OCI-LY3 (cell line): ENCODE measurements at regions not wholly inside any gene's neighbourhood (a gene's known extent, or its start where the extent isn't known, plus 50 kb on each side); places are given as distances from the start of the nearest gene placed in this dataset.

ENCODE experiments used
- H2AFZ ChIP-seq: fragments of 200-600, 300-600 bp; shearing (Covaris generic); 2 replicates; pipeline ENCODE4 v1.6.0; 2014; ENCODE audit warnings: antibody characterized with exemption, low read depth, low read length
- H3K27ac ChIP-seq: fragments of 200-600, 300-600 bp; sonication (generic); 2 replicates; pipeline ENCODE4 v1.5.1; 2014; ENCODE audit warnings: mild to moderate bottlenecking, low read length, moderate library complexity, mixed read lengths
- H3K27me3 ChIP-seq: fragments of 200-600, 300-600 bp; sonication (generic); 2 replicates; pipeline ENCODE4 v1.6.1; 2014; ENCODE audit warnings: low read depth, low read length, mixed read lengths
- H3K36me3 ChIP-seq: fragments of 200-600, 300-600 bp; sonication (generic); replicated peaks from 2 replicates; pipeline ENCODE3; 2014; ENCODE audit warnings: low read depth, low read length, mixed read lengths
- H3K4me1 ChIP-seq: fragments of 300-600, 200-600 bp; sonication (generic); 2 replicates; pipeline ENCODE4 v1.6.1; 2014; ENCODE audit warnings: low read length, mixed read lengths
- H3K4me2 ChIP-seq: fragments of 200-600, 300-600 bp; sonication (generic); 2 replicates; pipeline ENCODE4 v1.6.1; 2014; ENCODE audit warnings: low read length, mixed read lengths
- H3K4me3 ChIP-seq: fragments of 300-600, 200-600 bp; sonication (generic); 2 replicates; pipeline ENCODE4 v1.5.1; 2014; ENCODE audit warnings: antibody characterized with exemption, mild to moderate bottlenecking, low read length, moderate library complexity
- H3K79me2 ChIP-seq: fragments of 300-600, 200-600 bp; shearing (Covaris generic); 2 replicates; pipeline ENCODE4 v1.6.1; 2014; ENCODE audit warnings: mild to moderate bottlenecking, low read length, mixed read lengths
- H3K9ac ChIP-seq: fragments of 300-600, 200-600 bp; shearing (Covaris generic); 2 replicates; pipeline ENCODE4 v1.6.0; 2014; ENCODE audit warnings: mild to moderate bottlenecking, low read length, moderate library complexity
- H3K9me3 ChIP-seq: fragments of 200-600, 300-600 bp; shearing (Covaris generic); 2 replicates; pipeline ENCODE4 v1.6.1; 2014; ENCODE audit warnings: low read length, mixed read lengths; ENCODE audit not compliant: insufficient read depth
- H4K20me1 ChIP-seq: fragments of 200-600, 300-600 bp; sonication (generic); 2 replicates; pipeline ENCODE4 v1.6.1; 2016; ENCODE audit warnings: low read length, mixed read lengths; ENCODE audit not compliant: insufficient read depth
- CTCF ChIP-seq: fragments of 200-600, 300-600 bp; sonication (generic); IDR thresholded peaks from 2 replicates; pipeline ENCODE4 v1.5.1; 2014; ENCODE audit warnings: antibody characterized with exemption, low read length, low read depth
- EZH2phosphoT487 ChIP-seq: fragments of 200-600 bp; shearing (Covaris generic); IDR thresholded peaks from 2 replicates; pipeline ENCODE4 v1.6.1; 2018; ENCODE audit warnings: antibody characterized with exemption, mixed run types, low read depth

GRCh38 chr2:30030361-30030760, 109.0 kb upstream of the ALK start:
- H3K4me3 ChIP-seq = no peak overlapping the region
- H2AFZ ChIP-seq = no peak overlapping the region
- no peak overlapping the region for H3K4me2 ChIP-seq
- H3K79me2 ChIP-seq = no peaks in the 10 kb centered on the region
- H3K27ac ChIP-seq = no peak overlapping the region
- peaks cover 36% of the 10 kb centered on the region for H3K27me3 ChIP-seq
- TF ChIP-seq EZH2phosphoT487 (no peak), CTCF (no peak)
- H3K9me3 ChIP-seq = no peaks in the 10 kb centered on the region
- H4K20me1 ChIP-seq = no peaks in the 10 kb centered on the region
- no peaks in the 10 kb centered on the region for H3K36me3 ChIP-seq
- no peaks in the 10 kb centered on the region for H3K4me1 ChIP-seq
- H3K9ac ChIP-seq = no peak overlapping the region

GRCh38 chr2:30031184-30031583, 109.8 kb upstream of the ALK start:
- H2AFZ ChIP-seq = no peak overlapping the region

GRCh38 chr2:30034052-30034775, 112.6 kb upstream of the YPEL5 start:
- Histone ChIP-seq H3K79me2 (no peaks in the 10 kb centered on the region), H4K20me1 (no peaks in the 10 kb centered on the region), H3K27me3 (peaks cover 30% of the 10 kb centered on the region), H3K4me1 (no peaks in the 10 kb centered on the region), H3K9ac (no peak overlapping the region), H3K4me3 (no peak overlapping the region), H3K27ac (no peak overlapping the region), H3K4me2 (no peak overlapping the region), H3K36me3 (no peaks in the 10 kb centered on the region), H2AFZ (no peak overlapping the region), H3K9me3 (no peaks in the 10 kb centered on the region)
- TF ChIP-seq EZH2phosphoT487 (no peak), CTCF (no peak)

More at GRCh38 chr2:30031184-30031583, 109.8 kb upstream of the ALK start:
- Histone ChIP-seq H3K4me3 (no peak overlapping the region), H3K36me3 (no peaks in the 10 kb centered on the region), H3K9me3 (no peaks in the 10 kb centered on the region), H3K79me2 (no peaks in the 10 kb centered on the region), H3K4me2 (no peak overlapping the region), H3K27me3 (peaks cover 36% of the 10 kb centered on the region), H3K4me1 (no peaks in the 10 kb centered on the region), H3K27ac (no peak overlapping the region), H3K9ac (no peak overlapping the region), H4K20me1 (no peaks in the 10 kb centered on the region)
- no peak for TF ChIP-seq CTCF

- Histone ChIP-seq H3K9ac (no peak overlapping the region), H3K4me3 (no peak overlapping the region), H2AFZ (no peak overlapping the region), H3K27me3 (peaks cover 17% of the 10 kb centered on the region), H3K4me1 (no peaks in the 10 kb centered on the region), H3K79me2 (no peaks in the 10 kb centered on the region), H3K9me3 (no peaks in the 10 kb centered on the region), H3K36me3 (no peaks in the 10 kb centered on the region), H4K20me1 (no peaks in the 10 kb centered on the region), H3K4me2 (no peak overlapping the region), H3K27ac (no peak overlapping the region)
- TF ChIP-seq CTCF = no peak
- TF ChIP-seq EZH2phosphoT487 = no peak
These were observed 109.8 kb upstream of the YPEL5 start for GRCh38 chr2:30037016-30037415.
